Keratinocyte (primary cell): ENCODE measurements at regions not wholly inside any gene's neighbourhood (a gene's known extent, or its start where the extent isn't known, plus 50 kb on each side); places are given as distances from the start of the nearest gene placed in this dataset.

Source experiments
- EZH2 ChIP-seq: IDR thresholded peaks from one replicate; pipeline ENCODE4 v1.6.1; 2012; ENCODE audit warnings: inconsistent platforms, mild to moderate bottlenecking, low read length, moderate library complexity
- TF ChIP-seq, protein P1 (sequence below), 3 experiments: IDR thresholded peaks in 1 of 3; conservative IDR thresholded peaks in 1 of 3; optimal IDR thresholded peaks in 1 of 3; 2 replicates in 2 of 3; 3 replicates in 1 of 3; pipeline versions ENCODE3 to v1.5.1; 2011; ENCODE audit warnings: low read length in 3 of 3, mild to moderate bottlenecking in 3 of 3, moderate library complexity in 2 of 3, control low read depth in 1 of 3, inconsistent platforms in 1 of 3; ENCODE audit not compliant: insufficient read depth in 2 of 3; ENCODE audit errors: extremely low read depth in 1 of 3

DNA sequence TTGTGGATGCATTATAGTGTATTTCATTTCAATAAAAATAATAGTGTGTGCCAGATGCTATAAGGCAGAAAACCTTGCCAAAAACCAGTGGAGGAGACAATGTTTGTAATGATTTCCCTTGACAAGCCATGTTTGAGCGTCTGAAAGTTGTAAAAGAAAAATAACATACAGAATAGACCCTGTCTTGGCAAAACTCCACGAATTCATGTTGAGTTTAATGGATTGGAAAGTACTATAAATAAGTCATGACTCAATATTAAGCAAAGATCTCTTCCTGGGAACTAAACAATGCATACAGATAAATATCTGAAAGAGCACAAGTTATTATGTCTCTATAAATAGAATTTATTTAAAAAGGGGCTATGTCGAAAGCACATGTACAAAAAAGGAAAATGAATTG lies 543.5 kb downstream of the GABRG1 start:
- TF ChIP-seq, protein P1, sequence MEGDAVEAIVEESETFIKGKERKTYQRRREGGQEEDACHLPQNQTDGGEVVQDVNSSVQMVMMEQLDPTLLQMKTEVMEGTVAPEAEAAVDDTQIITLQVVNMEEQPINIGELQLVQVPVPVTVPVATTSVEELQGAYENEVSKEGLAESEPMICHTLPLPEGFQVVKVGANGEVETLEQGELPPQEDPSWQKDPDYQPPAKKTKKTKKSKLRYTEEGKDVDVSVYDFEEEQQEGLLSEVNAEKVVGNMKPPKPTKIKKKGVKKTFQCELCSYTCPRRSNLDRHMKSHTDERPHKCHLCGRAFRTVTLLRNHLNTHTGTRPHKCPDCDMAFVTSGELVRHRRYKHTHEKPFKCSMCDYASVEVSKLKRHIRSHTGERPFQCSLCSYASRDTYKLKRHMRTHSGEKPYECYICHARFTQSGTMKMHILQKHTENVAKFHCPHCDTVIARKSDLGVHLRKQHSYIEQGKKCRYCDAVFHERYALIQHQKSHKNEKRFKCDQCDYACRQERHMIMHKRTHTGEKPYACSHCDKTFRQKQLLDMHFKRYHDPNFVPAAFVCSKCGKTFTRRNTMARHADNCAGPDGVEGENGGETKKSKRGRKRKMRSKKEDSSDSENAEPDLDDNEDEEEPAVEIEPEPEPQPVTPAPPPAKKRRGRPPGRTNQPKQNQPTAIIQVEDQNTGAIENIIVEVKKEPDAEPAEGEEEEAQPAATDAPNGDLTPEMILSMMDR (optimal IDR thresholded peaks at IDR 0.05 in 1 of 3, IDR thresholded peaks at IDR 0.05 in 1 of 3, conservative IDR thresholded peaks at IDR 0.05 in 1 of 3; ENCODE audit: extremely low read depth in 1 of 3, insufficient read depth in 2 of 3, low read length in 3 of 3): no peak
- no peak for TF ChIP-seq EZH2
